GM11168 (cell line): ENCODE measurements at regions not wholly inside any gene's neighbourhood (a gene's known extent, or its start where the extent isn't known, plus 50 kb on each side); places are given as distances from the start of the nearest gene placed in this dataset.
"Not testable (repeated sequence)": the region's sequence is repeated elsewhere in the genome, so short reads cannot be mapped to it uniquely, and the experiment has no call there.

Experiments used
- in situ Hi-C: fragments of 300-500 bp; cut with MboI; formaldehyde crosslinking; loops from one replicate; pipeline ENCODE4 v1.12.0; 2022; ENCODE audit warnings: low sequenced_read_pairs; ENCODE audit not compliant: unreplicated experiment

DNA sequence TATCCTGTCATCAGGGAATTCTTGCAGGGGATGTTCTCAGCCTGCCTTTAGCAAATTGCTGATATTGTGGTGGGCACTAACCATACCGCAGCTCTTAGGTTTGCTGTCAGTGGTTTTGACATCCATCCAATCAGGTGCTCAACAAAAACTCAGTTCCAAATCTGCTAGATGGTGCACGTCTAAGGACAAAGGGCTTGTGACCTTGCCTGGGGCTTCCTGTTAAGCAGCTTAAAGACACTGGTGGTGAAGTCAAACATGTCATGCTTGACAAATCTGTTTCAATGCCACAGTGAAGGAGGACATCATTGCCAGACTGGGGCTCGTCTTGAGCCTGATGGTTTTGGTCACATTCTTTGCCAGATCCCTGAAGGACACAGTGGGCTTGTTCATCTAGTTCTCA lies 179.8 kb upstream of the NOX3 start:
- in situ Hi-C loops = no loop called here

- in situ Hi-C loops = no loop called here
Observed at GRCh38 chr6:155630085-155630484, 174.4 kb upstream of the NOX3 start.

DNA sequence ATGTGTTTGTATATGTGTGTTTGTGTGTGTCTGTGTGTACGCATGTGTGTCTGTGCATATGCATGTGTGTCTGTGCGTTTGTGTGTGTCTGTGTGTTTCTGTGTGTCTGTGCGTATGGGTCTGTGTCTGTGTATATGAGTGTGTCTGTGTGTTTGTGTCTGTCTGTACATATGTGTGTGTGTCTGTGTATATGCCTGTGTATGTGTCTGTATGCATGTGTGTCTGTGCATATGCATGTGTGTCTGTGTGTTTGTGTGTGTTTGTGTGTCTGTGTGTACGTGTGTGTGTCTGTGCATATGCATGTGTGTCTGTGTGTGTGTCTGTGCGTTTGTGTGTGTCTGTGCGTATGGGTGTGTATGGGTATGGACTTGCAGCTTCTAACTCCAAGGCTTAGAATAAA lies 174.0 kb upstream of the NOX3 start:
- in situ Hi-C loops = no loop called here

GRCh38 chr6:155628306-155628705 lies 172.7 kb upstream of the NOX3 start:
- in situ Hi-C loops = no loop called here

GRCh38 chr6:155627722-155628212 lies 172.1 kb upstream of the NOX3 start:
- in situ Hi-C loops = not testable (repeated sequence)

DNA sequence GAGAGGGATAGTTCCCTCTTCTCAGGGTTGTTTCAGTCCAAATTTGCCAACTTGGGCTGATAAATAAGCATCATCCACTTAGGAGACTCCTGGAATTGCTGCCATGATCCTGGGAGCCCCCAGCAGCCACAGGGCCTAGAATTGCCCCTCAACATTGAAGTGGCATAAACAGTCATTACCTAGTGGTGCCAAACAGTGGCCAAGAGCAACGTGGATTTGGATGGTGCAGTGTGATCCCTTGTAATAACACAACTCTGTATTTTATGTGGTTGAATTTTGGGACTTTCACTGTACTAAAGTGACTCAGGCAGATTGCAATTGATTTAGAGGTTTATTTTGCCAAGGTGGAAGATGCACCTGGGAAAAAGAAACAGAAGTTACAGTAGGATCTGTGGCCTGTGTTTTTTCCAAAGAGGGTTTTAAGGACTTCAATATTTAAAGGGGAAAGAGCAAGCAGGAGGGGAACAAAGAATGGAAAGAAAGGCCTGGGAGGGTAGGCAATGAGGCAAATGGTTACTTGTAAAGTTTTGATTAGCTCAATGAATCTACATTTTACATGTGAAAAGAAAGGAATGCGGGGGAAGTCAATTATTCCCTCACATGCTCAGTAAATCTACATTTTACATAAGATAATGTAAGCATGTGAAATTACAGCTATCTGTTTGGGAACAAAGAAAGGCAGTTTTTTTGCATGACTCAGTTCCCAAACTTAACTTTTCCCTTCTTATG lies 168.0 kb upstream of the NOX3 start:
- in situ Hi-C loops = no loop called here

GRCh38 chr6:155614606-155615005 lies 159.0 kb upstream of the NOX3 start:
- in situ Hi-C loops = no loop called here

DNA sequence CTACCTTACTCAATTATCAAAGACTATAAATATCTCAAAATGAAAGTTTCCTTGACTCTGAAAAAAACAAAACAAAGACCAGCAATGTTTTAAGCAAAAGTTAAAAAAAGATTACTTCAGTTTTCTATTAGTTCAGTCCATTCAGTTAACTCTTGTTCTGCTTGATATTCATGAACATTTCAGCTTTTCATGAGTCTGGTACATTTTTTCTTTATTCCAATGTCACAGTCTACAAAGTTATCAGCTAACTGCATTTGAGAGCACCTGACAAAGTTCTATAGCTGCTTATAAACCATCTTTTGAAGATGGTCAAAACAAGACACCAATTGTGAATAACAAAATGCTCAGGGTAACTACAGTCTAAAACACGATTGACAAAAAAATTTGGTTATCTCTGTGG lies 156.1 kb upstream of the NOX3 start:
- in situ Hi-C loops = no loop called here

DNA sequence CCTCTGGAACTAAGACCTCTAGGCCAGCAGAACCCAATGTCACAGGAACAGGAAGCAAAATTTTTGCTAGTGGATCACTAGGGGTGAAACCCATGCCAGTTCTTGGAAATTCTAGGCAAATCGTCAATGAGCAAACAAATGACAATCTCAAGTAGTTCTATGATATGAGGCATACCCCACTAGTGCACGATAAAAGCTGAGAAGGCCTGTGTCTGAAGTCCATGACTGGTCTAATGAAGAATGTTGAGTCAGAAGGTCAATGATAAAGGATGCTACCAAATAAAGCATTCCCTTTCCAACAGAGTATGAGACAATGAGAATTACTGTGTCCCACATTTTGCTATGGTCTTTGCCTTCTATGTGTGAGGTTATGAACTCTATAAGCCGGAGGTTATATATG lies 149.4 kb upstream of the NOX3 start:
- in situ Hi-C loops = no loop called here

DNA sequence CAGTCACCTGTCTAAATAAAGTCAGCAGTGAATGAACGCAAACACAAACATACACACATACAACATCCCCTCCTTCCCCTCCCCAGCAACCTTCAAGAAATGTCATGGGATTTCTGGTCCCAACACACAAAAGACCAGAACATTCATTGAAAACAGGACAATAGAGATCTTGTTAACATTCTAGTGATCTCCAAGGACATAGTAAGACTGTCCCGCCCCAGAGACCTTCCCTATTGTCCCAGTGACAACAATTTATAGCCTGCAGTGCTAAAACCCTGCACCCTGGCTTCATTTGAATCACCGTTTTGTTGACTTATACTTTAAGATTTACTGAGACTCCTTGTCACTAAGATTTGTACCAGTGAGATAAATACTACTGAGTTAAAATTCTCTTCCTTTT lies 143.9 kb upstream of the NOX3 start:
- in situ Hi-C loops = no loop called here

- in situ Hi-C loops = no loop called here
Observed at GRCh38 chr6:155599160-155599559, 143.5 kb upstream of the NOX3 start.

DNA sequence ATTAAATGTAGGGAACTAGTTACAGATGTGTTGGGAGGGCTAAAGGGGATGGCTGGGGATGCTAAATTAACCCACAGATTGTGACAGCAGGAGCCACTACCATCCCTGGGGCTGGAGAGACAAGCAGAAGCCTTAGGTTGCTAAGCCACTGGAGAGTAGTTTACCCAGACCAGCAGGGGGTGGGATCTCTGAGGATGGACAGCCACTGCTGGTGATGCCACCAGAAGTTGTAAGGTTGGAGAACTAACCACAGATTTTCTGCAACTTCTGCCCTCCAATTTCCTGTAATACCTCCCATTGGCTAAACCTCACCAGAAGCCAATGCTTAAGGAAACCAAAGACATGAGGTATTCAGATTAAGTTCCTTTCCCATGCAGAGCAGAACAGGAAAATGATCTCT lies 139.6 kb upstream of the NOX3 start:
- in situ Hi-C loops = no loop called here

- in situ Hi-C loops = no loop called here
Observed at GRCh38 chr6:155591741-155592140, 136.1 kb upstream of the NOX3 start.

DNA sequence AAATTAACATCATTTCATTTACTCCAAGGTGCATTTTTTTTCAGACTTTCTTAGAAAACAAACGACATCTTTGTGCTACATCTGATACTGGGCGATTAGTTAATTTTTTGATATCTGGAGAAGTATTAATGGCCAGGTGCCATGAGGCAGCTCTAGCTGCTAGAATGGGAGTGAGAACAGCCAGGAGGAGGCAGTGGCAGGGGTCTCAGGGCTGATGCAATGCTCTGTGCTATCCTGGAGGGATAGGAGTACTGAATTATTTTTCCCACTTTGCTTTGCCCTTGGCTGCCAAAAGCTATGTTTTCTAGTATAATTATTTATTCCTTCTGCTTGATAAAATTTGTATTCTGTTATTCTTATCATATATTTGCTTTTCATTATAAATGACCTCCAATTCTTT lies 133.6 kb upstream of the NOX3 start:
- in situ Hi-C loops = no loop called here

GRCh38 chr6:155587817-155588216 lies 132.2 kb upstream of the NOX3 start:
- in situ Hi-C loops = no loop called here

DNA sequence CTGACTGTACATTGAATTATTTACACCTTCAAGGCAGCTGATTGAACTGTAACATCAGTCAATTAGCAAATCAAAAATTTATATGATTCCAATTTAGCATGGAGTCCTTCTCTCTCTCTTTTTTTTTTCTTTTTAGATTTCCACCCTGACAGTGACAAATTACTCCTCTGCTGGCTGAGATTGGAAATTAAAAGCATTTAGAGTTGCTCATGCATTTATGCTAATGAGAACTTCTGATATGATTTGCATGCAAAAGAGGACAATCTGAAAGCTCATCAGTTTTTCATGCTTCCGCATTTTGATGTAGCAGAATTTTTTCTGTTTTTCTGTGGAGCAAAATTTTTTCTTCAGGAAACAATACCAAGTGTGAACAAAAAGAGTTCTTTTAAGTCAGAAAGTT lies 130.5 kb upstream of the NOX3 start:
- in situ Hi-C loops = no loop called here

DNA sequence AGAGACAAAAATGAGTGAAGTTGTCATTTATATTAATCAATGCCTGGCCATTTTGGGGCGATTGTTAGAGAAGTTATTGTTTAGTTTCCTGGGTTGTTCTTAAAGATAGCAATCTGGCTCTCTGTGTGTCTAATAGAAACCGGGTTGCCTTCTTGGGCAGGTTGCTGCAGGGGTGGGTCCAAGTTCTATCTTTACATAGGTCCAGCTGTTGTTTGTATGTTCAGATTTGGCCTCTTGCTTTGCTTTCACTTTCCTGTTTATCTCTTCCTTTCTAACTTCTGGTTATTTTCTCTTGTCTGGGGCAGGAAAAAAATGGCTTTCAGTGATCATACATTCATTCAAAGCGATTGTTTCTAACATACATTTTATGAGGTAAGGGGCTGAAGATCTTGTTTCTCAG lies 128.4 kb upstream of the NOX3 start:
- in situ Hi-C loops = no loop called here

DNA sequence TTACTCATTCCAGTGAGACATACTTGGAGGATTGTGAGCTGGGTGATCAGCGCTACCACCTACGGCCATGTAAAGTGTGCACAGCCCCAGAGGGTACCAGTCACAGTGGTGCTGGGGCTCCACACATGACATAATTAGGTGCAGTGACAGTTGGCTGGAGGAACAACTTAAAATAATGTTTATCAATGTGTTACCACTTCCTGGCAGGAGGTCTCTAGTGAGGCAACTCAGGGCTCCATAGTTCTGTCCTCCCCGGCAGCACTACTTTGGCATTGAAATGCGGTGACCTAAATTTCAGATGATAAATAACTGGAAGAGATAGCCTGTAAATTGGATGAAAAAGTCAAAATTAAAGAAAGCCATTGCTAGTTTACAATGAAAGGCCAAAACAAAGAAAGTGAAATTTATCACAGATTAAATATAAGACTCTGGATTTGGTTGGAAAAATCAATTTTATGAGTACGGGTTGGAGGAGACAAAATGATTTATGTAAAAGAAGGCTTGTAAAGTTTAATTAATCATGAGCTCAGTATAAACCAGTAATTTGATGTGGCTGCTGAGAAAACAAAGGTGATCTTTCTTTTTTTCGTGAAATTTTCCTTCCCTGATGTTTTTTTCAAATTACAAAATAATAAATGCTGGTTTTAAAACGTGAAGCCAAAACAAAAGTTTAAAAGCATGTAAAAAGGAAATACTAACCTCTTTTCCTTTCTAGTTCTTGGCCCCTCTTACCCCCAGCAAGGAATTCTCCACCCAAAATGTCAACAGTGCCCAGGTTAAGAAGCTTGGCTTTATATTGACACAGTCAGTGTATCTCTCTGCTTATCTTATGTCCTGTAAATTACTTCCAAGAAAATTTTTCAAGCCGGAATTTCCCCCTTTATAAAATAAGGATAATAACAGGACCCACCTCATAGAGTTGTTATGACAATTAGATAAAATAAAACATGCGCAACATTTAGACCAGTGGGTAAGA lies 126.7 kb upstream of the NOX3 start:
- in situ Hi-C loops = no loop called here

DNA sequence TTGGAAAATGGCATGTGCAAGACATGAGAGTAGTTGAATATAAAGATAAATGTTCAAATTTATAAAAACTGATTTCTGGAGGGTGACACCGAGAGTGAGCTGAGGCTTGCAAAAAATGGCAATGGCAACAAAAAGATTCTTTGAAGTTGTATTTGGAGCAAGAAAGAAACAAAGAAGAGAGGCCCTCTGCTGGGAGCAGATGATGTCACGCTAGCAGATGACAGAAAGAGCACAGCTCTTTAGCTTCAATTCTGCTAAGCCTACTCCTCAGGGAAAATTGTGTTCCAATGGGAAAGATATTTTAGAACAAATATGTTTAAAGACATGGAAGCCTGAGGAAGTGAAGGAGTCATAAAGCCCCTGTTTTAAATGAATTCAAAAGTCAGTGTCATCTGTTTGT lies 125.3 kb upstream of the NOX3 start:
- in situ Hi-C loops = no loop called here

DNA sequence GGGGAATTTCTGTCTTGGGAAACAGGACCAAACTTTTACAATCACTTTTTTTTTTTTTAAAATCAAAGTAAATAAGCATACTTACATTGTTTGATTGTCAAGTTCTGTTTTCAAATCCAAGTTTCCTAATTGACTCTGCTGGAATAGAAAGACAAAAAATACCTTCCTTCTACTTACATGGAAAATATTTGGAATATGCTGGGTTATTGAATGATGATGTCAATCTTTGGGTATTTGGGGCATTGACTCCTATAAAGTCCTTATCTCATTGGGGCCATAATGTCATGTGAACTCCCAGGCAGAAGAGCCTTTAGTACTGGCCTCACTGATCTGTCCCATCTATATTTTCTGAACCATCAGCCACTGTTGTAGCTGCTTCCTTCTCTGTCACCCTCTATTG lies 122.6 kb upstream of the NOX3 start:
- in situ Hi-C loops = no loop called here

- in situ Hi-C loops = no loop called here
Observed at GRCh38 chr6:155561966-155562364, 106.3 kb upstream of the NOX3 start.
